ENCODE measurements at regions not wholly inside any gene's neighbourhood (a gene's known extent, or its start where the extent isn't known, plus 50 kb on each side); places are given as distances from the start of the nearest gene placed in this dataset.

GRCh38 chr10:64508029-64508661 lies 986.9 kb downstream of the REEP3 start:
- no peaks in the 10 kb centered on the region for H3K27me3 ChIP-seq (ENCODE audit: control insufficient read depth, insufficient read depth, low read length)
- TF ChIP-seq, protein P1, sequence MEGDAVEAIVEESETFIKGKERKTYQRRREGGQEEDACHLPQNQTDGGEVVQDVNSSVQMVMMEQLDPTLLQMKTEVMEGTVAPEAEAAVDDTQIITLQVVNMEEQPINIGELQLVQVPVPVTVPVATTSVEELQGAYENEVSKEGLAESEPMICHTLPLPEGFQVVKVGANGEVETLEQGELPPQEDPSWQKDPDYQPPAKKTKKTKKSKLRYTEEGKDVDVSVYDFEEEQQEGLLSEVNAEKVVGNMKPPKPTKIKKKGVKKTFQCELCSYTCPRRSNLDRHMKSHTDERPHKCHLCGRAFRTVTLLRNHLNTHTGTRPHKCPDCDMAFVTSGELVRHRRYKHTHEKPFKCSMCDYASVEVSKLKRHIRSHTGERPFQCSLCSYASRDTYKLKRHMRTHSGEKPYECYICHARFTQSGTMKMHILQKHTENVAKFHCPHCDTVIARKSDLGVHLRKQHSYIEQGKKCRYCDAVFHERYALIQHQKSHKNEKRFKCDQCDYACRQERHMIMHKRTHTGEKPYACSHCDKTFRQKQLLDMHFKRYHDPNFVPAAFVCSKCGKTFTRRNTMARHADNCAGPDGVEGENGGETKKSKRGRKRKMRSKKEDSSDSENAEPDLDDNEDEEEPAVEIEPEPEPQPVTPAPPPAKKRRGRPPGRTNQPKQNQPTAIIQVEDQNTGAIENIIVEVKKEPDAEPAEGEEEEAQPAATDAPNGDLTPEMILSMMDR (IDR thresholded peaks at IDR 0.05; ENCODE audit: insufficient read depth, low read length, severe bottlenecking): no peak
- no peaks in the 10 kb centered on the region for H3K36me3 ChIP-seq (ENCODE audit: control insufficient read depth, insufficient read depth, low read length)
- H3K4me3 ChIP-seq (ENCODE audit: low read depth, low read length): no peak overlapping the region
- FAIRE-seq (no peak), DNase-seq (ENCODE audit: low read depth) (no peak)

DNA sequence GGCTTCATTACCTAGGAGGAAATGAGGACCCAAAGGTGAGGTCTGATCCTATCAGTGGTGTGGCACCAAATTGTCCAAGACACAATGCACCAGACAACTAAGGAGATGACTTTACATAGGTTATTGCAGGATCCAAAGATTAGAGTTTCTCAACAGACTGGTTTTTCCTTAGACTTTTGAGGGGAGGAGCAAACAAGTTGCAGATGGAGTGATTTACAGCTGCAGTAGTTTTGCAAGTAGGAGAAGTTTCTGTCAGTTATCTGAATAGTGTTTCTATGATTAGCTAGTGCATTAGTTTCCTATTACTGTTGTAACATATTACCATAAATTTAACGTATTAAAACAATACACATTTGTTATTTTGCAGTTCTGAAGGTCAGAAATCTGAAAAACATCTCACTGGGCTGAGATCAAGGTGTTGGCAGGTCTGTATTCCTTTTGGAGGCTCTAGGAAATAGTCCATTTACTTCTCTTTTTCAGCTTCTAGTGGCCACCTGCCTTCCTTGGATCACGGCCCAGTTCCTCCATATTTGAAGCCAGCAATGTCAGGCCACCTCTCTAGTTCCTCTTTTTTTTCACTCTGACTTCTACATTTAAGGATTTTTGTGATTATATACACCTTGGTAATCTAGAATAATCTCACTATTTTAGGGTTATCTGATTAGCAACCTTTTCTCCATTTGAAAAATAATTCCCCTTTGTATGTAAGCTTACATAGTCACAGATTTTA lies 994.9 kb downstream of the REEP3 start:
- Histone ChIP-seq H3K4me3 (ENCODE audit: low read depth, low read length) (no peak overlapping the region), H3K36me3 (ENCODE audit: control insufficient read depth, insufficient read depth, low read length) (no peaks in the 10 kb centered on the region), H3K27me3 (ENCODE audit: control insufficient read depth, insufficient read depth, low read length) (no peaks in the 10 kb centered on the region)
- no peak for DNase-seq (ENCODE audit: low read depth)
- TF ChIP-seq, protein P1 (IDR thresholded peaks at IDR 0.05; ENCODE audit: insufficient read depth, low read length, severe bottlenecking): no peak
- FAIRE-seq: no peak

- H3K27me3 ChIP-seq (ENCODE audit: control insufficient read depth, insufficient read depth, low read length): no peaks in the 10 kb centered on the region
- FAIRE-seq (no peak), DNase-seq (ENCODE audit: low read depth) (no peak)
- TF ChIP-seq, protein P1 (IDR thresholded peaks at IDR 0.05; ENCODE audit: insufficient read depth, low read length, severe bottlenecking): no peak
- H3K36me3 ChIP-seq (ENCODE audit: control insufficient read depth, insufficient read depth, low read length): no peaks in the 10 kb centered on the region
- no peak overlapping the region for H3K4me3 ChIP-seq (ENCODE audit: low read depth, low read length)
Observed at GRCh38 chr10:64518456-64518855, 997.3 kb downstream of the REEP3 start.

GRCh38 chr10:64519427-64519826 lies 998.2 kb downstream of the REEP3 start:
- TF ChIP-seq, protein P1 (IDR thresholded peaks at IDR 0.05; ENCODE audit: insufficient read depth, low read length, severe bottlenecking): no peak
- H3K4me3 ChIP-seq (ENCODE audit: low read depth, low read length): no peak overlapping the region
- H3K27me3 ChIP-seq (ENCODE audit: control insufficient read depth, insufficient read depth, low read length): no peaks in the 10 kb centered on the region
- no peak for FAIRE-seq
- no peaks in the 10 kb centered on the region for H3K36me3 ChIP-seq (ENCODE audit: control insufficient read depth, insufficient read depth, low read length)
- no peak for DNase-seq (ENCODE audit: low read depth)

- no peaks in the 10 kb centered on the region for H3K27me3 ChIP-seq (ENCODE audit: control insufficient read depth, insufficient read depth, low read length)
- H3K4me3 ChIP-seq (ENCODE audit: low read depth, low read length): no peak overlapping the region
- TF ChIP-seq, protein P1 (IDR thresholded peaks at IDR 0.05; ENCODE audit: insufficient read depth, low read length, severe bottlenecking): no peak
- no peak for FAIRE-seq
- no peak for DNase-seq (ENCODE audit: low read depth)
- H3K36me3 ChIP-seq (ENCODE audit: control insufficient read depth, insufficient read depth, low read length): no peaks in the 10 kb centered on the region
Observed at GRCh38 chr10:64519831-64520230, 998.6 kb downstream of the REEP3 start.

Data from bronchial epithelial cell (primary cell).